SK-N-SH treated with all-trans-retinoic acid at 6 μM for 48 hours (cell line): ENCODE measurements at regions not wholly inside any gene's neighbourhood (a gene's known extent, or its start where the extent isn't known, plus 50 kb on each side); places are given as distances from the start of the nearest gene placed in this dataset.

ENCODE experiments used
- ATAC-seq: fragments of 200-7000 bp; cut with Tn5 transposase; 3 replicates; pipeline ENCODE4 v1.9.1; 2020; ENCODE audit warnings: mild to moderate bottlenecking, moderate library complexity
- ARNTL ChIP-seq: fragments of 450-650 bp; formaldehyde crosslinking; IDR thresholded peaks from 2 replicates; pipeline ENCODE4 v1.5.0; 2020; ENCODE audit warnings: low read depth, mild to moderate bottlenecking, moderate library complexity, borderline replicate concordance
- BACH2 ChIP-seq: fragments of 250-450 bp; sonication (Bioruptor Pico); IDR thresholded peaks from 2 replicates; pipeline ENCODE4 v1.9.0; 2021; ENCODE audit warnings: mild to moderate bottlenecking, borderline replicate concordance
- CSDC2 ChIP-seq: fragments of 250-450 bp; sonication (Bioruptor Pico); IDR thresholded peaks from 2 replicates; pipeline ENCODE4 v1.5.0; 2020; ENCODE audit warnings: mild to moderate bottlenecking, moderate library complexity
- ESRRG ChIP-seq: fragments of 250-450 bp; sonication (Bioruptor Pico); IDR thresholded peaks from 2 replicates; pipeline ENCODE4 v1.6.1; 2021; ENCODE audit warnings: mild to moderate bottlenecking
- GLIS3 ChIP-seq: fragments of 250-450 bp; sonication (Bioruptor Pico); IDR thresholded peaks from 2 replicates; pipeline ENCODE4 v1.5.0; 2020; ENCODE audit warnings: mild to moderate bottlenecking, moderate library complexity
- ISL1 ChIP-seq: fragments of 250-450 bp; sonication (Bioruptor Pico); IDR thresholded peaks from 2 replicates; pipeline ENCODE4 v2.1.2; 2022; ENCODE audit warnings: mild to moderate bottlenecking, moderate library complexity
- RARB ChIP-seq: fragments of 250-450 bp; sonication (Bioruptor Pico); IDR thresholded peaks from 2 replicates; pipeline ENCODE4 v1.8.0; 2021; ENCODE audit warnings: mild to moderate bottlenecking, moderate library complexity
- SNAI2 ChIP-seq: fragments of 250-450 bp; sonication (Bioruptor Pico); IDR thresholded peaks from 2 replicates; pipeline ENCODE4 v1.5.0; 2020; ENCODE audit warnings: mild to moderate bottlenecking, moderate library complexity
- TCF4 ChIP-seq: fragments of 250-450 bp; sonication (Bioruptor Pico); IDR thresholded peaks from 2 replicates; pipeline ENCODE4 v1.8.0; 2021; ENCODE audit warnings: mild to moderate bottlenecking, moderate library complexity, borderline replicate concordance
- TOX ChIP-seq: fragments of 250-450 bp; sonication (Bioruptor Pico); IDR thresholded peaks from 2 replicates; pipeline ENCODE4 v1.8.0; 2021; ENCODE audit warnings: mild to moderate bottlenecking, moderate library complexity, borderline replicate concordance
- ZC3H10 ChIP-seq: fragments of 250-450 bp; sonication (Bioruptor Pico); IDR thresholded peaks from 2 replicates; pipeline ENCODE4 v1.5.1; 2021; ENCODE audit warnings: mild to moderate bottlenecking, moderate library complexity
- ZFP30 ChIP-seq: fragments of 450-650 bp; formaldehyde crosslinking; IDR thresholded peaks from 2 replicates; pipeline ENCODE4 v1.5.0; 2022; ENCODE audit warnings: mild to moderate bottlenecking, moderate library complexity
- ZNF565 ChIP-seq: fragments of 450-650 bp; formaldehyde crosslinking; conservative IDR thresholded peaks from 2 replicates; pipeline ENCODE4 v1.5.0; 2020; ENCODE audit warnings: low read depth, mild to moderate bottlenecking, moderate library complexity
- ZNF70 ChIP-seq: fragments of 450-650 bp; formaldehyde crosslinking; IDR thresholded peaks from 2 replicates; pipeline ENCODE4 v1.5.0; 2020; ENCODE audit warnings: mild to moderate bottlenecking, moderate library complexity
- ZNF8 ChIP-seq: fragments of 450-650 bp; formaldehyde crosslinking; IDR thresholded peaks from 2 replicates; pipeline ENCODE4 v1.5.0; 2020; ENCODE audit warnings: mild to moderate bottlenecking, moderate library complexity
- TF ChIP-seq, protein P1 (sequence below): fragments of 250-450 bp; sonication (Bioruptor Pico); IDR thresholded peaks from 2 replicates; pipeline ENCODE4 v1.8.0; 2020; ENCODE audit warnings: mild to moderate bottlenecking, moderate library complexity, borderline replicate concordance
- TF ChIP-seq, protein P2 (sequence below): fragments of 250-450 bp; sonication (Bioruptor Pico); IDR thresholded peaks from 2 replicates; pipeline ENCODE4 v1.5.1; 2021; ENCODE audit warnings: mild to moderate bottlenecking, moderate library complexity
- TF ChIP-seq, protein P3 (sequence below): fragments of 250-450 bp; sonication (Bioruptor Pico); IDR thresholded peaks from 2 replicates; pipeline ENCODE4 v1.5.0; 2020; ENCODE audit warnings: mild to moderate bottlenecking, moderate library complexity
- TF ChIP-seq, protein P4 (sequence below): fragments of 250-450 bp; sonication (Bioruptor Pico); IDR thresholded peaks from 2 replicates; pipeline ENCODE4 v1.5.1; 2020; ENCODE audit warnings: low read depth, mild to moderate bottlenecking, moderate library complexity
- TF ChIP-seq, protein P5 (sequence below): fragments of 250-450 bp; sonication (Bioruptor Pico); IDR thresholded peaks from 2 replicates; pipeline ENCODE4 v1.8.0; 2021; ENCODE audit warnings: low read depth, mild to moderate bottlenecking, moderate library complexity, borderline replicate concordance

DNA sequence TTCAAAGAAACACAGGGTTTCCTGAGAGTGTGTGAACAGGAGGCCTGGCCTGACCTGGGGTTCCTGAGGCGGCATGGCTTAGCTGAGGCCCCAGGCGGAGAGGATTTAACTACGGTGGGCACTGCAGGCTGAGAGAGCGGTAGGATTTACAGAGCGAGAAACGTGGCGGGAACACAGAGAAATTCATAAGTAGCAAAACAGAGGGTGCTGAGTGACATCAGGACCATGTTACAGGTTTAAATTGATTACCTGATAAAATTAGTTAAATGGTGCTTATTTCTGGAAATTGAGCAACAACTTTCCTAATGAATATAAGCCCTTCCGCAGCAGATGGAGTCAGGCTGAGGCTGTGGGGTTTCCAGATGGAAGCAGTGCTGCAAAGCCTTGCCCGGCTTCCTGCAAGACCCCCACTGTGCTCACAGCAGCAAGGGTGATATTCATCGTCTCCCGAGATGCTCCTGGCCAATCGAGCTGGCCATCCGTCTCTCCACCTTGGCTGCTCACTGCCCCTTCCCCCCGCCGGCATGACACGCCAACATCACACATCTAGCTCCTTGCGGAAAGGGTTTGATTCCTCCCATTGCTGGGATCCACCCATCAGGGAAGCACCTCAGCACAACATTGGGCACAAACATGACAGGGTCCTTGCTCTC is 69.4 kb upstream of the MORC3 start:
- TF ChIP-seq SNAI2 (no peak), ISL1 (CRISPR knock-in tag) (no peak), GLIS3 (CRISPR knock-in tag) (no peak), TCF4 (CRISPR knock-in tag) (no peak), ZNF565 (CRISPR knock-in tag) (no peak)
- TF ChIP-seq, protein P1, sequence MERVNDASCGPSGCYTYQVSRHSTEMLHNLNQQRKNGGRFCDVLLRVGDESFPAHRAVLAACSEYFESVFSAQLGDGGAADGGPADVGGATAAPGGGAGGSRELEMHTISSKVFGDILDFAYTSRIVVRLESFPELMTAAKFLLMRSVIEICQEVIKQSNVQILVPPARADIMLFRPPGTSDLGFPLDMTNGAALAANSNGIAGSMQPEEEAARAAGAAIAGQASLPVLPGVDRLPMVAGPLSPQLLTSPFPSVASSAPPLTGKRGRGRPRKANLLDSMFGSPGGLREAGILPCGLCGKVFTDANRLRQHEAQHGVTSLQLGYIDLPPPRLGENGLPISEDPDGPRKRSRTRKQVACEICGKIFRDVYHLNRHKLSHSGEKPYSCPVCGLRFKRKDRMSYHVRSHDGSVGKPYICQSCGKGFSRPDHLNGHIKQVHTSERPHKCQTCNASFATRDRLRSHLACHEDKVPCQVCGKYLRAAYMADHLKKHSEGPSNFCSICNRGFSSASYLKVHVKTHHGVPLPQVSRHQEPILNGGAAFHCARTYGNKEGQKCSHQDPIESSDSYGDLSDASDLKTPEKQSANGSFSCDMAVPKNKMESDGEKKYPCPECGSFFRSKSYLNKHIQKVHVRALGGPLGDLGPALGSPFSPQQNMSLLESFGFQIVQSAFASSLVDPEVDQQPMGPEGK (CRISPR knock-in tag): no peak
- TF ChIP-seq, protein P2, sequence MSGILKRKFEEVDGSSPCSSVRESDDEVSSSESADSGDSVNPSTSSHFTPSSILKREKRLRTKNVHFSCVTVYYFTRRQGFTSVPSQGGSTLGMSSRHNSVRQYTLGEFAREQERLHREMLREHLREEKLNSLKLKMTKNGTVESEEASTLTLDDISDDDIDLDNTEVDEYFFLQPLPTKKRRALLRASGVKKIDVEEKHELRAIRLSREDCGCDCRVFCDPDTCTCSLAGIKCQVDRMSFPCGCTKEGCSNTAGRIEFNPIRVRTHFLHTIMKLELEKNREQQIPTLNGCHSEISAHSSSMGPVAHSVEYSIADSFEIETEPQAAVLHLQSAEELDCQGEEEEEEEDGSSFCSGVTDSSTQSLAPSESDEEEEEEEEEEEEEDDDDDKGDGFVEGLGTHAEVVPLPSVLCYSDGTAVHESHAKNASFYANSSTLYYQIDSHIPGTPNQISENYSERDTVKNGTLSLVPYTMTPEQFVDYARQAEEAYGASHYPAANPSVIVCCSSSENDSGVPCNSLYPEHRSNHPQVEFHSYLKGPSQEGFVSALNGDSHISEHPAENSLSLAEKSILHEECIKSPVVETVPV (CRISPR knock-in tag): no peak
- TF ChIP-seq, protein P3, sequence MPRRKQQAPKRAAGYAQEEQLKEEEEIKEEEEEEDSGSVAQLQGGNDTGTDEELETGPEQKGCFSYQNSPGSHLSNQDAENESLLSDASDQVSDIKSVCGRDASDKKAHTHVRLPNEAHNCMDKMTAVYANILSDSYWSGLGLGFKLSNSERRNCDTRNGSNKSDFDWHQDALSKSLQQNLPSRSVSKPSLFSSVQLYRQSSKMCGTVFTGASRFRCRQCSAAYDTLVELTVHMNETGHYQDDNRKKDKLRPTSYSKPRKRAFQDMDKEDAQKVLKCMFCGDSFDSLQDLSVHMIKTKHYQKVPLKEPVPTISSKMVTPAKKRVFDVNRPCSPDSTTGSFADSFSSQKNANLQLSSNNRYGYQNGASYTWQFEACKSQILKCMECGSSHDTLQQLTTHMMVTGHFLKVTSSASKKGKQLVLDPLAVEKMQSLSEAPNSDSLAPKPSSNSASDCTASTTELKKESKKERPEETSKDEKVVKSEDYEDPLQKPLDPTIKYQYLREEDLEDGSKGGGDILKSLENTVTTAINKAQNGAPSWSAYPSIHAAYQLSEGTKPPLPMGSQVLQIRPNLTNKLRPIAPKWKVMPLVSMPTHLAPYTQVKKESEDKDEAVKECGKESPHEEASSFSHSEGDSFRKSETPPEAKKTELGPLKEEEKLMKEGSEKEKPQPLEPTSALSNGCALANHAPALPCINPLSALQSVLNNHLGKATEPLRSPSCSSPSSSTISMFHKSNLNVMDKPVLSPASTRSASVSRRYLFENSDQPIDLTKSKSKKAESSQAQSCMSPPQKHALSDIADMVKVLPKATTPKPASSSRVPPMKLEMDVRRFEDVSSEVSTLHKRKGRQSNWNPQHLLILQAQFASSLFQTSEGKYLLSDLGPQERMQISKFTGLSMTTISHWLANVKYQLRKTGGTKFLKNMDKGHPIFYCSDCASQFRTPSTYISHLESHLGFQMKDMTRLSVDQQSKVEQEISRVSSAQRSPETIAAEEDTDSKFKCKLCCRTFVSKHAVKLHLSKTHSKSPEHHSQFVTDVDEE (CRISPR knock-in tag): no peak

DNA sequence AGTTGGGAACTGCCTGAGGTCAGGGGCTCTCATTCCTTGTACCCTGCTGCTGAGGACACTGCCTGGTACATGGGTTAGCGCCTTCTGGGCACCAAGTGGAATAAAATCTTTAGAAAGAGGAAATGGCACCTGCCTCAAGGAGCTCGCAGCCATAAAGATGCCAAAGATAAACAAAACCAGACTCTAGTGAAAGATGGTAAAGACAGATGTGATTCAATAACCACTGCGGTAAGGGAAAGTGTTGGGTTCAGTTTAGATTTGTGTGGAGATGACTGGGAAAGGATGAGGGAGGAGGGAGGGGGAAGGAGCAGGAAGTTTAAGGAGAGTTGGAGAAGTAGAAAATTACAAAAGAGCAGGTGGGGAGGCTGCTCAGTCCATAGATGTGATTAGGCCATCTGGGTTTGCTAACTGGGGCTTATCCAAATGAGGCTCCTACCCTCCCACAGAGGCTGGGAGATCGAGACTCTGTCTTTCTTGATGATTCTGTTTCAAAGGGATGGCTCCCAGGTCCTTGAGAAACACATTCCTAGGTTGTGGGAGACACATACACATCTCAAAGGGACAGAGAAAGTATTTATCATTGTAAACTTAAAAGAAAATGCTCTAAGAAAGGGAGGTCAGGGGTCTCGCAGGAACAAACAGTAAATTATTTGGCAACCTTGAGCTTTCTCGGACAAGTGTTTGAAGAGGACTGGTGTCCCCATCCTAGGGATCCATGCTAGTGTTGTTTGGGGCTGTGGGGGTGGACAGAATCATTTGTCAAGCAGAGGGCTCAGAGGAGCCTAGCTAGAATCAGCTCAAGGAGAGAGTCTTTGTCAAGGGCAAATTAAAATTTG is 65.7 kb upstream of the MORC3 start:
- no peak for ATAC-seq
- TF ChIP-seq, protein P2 (CRISPR knock-in tag): no peak
- TF ChIP-seq ZNF8 (CRISPR knock-in tag) (no peak), GLIS3 (CRISPR knock-in tag) (no peak), ZFP30 (CRISPR knock-in tag) (no peak), BACH2 (CRISPR knock-in tag) (no peak), CSDC2 (CRISPR knock-in tag) (no peak), TOX (CRISPR knock-in tag) (no peak), ZNF565 (CRISPR knock-in tag) (no peak)

More for the DNA sequence above, 69.4 kb upstream of the MORC3 start:
- ATAC-seq: no peak

DNA sequence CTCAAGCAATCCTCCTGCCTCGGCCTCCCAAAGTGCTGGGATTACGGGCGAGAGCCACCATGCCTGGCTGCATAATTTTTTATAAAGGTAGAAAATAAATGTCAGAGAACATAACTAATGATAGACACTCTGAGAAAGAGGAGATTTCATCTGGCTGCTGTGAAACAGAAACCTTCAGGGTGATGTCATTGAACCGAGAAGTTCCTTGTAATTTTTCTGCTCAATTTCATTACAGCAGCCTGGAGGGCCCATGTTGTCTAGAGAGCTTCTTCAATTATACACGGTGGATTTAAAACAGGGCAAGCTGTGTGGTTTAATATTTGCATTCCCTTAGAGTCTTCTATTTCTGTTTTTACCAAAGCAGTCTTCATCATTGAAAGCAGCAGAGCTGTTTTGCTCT is 64.3 kb upstream of the MORC3 start:
- no peak for ATAC-seq
- no peak for TF ChIP-seq ISL1 (CRISPR knock-in tag)
- TF ChIP-seq, protein P4, sequence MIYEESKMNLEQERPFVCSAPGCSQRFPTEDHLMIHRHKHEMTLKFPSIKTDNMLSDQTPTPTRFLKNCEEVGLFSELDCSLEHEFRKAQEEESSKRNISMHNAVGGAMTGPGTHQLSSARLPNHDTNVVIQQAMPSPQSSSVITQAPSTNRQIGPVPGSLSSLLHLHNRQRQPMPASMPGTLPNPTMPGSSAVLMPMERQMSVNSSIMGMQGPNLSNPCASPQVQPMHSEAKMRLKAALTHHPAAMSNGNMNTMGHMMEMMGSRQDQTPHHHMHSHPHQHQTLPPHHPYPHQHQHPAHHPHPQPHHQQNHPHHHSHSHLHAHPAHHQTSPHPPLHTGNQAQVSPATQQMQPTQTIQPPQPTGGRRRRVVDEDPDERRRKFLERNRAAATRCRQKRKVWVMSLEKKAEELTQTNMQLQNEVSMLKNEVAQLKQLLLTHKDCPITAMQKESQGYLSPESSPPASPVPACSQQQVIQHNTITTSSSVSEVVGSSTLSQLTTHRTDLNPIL (CRISPR knock-in tag): no peak
- TF ChIP-seq ARNTL: no peak
- TF ChIP-seq ESRRG (CRISPR knock-in tag): no peak
- TF ChIP-seq, protein P5, sequence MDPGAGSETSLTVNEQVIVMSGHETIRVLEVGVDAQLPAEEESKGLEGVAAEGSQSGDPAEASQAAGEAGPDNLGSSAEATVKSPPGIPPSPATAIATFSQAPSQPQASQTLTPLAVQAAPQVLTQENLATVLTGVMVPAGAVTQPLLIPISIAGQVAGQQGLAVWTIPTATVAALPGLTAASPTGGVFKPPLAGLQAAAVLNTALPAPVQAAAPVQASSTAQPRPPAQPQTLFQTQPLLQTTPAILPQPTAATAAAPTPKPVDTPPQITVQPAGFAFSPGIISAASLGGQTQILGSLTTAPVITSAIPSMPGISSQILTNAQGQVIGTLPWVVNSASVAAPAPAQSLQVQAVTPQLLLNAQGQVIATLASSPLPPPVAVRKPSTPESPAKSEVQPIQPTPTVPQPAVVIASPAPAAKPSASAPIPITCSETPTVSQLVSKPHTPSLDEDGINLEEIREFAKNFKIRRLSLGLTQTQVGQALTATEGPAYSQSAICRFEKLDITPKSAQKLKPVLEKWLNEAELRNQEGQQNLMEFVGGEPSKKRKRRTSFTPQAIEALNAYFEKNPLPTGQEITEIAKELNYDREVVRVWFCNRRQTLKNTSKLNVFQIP (CRISPR knock-in tag): no peak
- no peak for TF ChIP-seq TOX (CRISPR knock-in tag)
- no peak for TF ChIP-seq ZC3H10 (CRISPR knock-in tag)
- TF ChIP-seq, protein P2 (CRISPR knock-in tag): no peak
- TF ChIP-seq ZNF565 (CRISPR knock-in tag): no peak
- TF ChIP-seq ZNF70 (CRISPR knock-in tag): no peak
- TF ChIP-seq RARB (CRISPR knock-in tag): no peak
